ENCODE measurements at regions not wholly inside any gene's neighbourhood (a gene's known extent, or its start where the extent isn't known, plus 50 kb on each side); places are given as distances from the start of the nearest gene placed in this dataset.

DNA sequence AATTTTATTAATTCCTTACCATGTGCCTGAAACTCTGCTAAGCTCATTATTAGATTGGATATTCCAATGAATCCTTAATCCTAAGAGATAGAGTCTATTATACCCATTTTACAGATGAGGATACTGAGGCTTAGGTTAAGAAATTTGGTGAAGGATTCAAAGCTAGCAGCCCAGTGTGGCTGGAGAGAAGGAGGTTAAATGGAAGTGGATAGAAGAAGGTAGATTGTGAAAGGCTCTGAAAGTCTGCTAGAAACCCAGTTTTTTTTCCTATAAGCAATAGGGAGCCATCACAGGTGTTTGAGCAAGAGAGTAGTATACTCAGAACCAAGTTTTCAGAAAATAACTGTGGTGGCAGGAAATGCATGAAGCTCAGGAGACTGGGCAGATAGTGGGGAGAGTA, 265.8 kb upstream of the NEBL start:
- Histone ChIP-seq H3K27ac (ENCODE audit: low read depth, low read length, severe bottlenecking) (no peak overlapping the region), H3K36me3 (ENCODE audit: control insufficient read depth, insufficient read depth, low read length) (no peaks in the 10 kb centered on the region), H3K9me3 (ENCODE audit: control insufficient read depth, low read length) (peaks cover 13% of the 10 kb centered on the region), H3K4me3 (ENCODE audit: extremely low read depth, insufficient read depth, low read length, poor library complexity, severe bottlenecking) (no peak overlapping the region), H3K4me1 (ENCODE audit: control insufficient read depth, insufficient read depth, low read length, poor library complexity, severe bottlenecking) (peaks cover 4% of the 10 kb centered on the region)

DNA sequence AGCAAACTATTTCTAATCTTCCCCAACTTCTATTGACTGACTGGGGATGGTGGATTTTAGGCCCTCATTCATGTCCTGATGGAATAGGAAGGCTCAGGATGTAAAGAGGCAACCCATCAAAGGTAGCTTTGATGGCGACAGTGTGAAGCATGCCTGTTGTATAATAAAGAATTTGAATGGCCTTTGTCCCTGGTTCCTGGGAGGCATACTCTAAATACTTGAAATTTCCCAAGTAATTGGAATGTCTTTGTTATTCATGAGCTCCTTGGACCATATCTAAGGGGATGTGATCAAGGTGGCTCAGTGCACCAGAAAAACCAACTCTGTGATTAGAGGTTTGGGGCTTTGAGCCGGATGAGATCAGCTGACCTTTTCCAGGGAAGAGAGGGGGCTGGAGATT, 264.5 kb upstream of the NEBL start:
- WGBS, 2 experiments (ENCODE audit: insufficient coverage in 2 of 2), result 40% methylated on average over 1 of the region's 2 CpGs; no CpG with 5 or more reads in 1 of the 2 experiments
- H3K9me3 ChIP-seq (ENCODE audit: control insufficient read depth, low read length), result peaks cover 13% of the 10 kb centered on the region
- no peaks in the 10 kb centered on the region for H3K36me3 ChIP-seq (ENCODE audit: control insufficient read depth, insufficient read depth, low read length)
- H3K4me3 ChIP-seq (ENCODE audit: extremely low read depth, insufficient read depth, low read length, poor library complexity, severe bottlenecking), result no peak overlapping the region
- H3K27ac ChIP-seq (ENCODE audit: low read depth, low read length, severe bottlenecking), result no peak overlapping the region
- H3K4me1 ChIP-seq (ENCODE audit: control insufficient read depth, insufficient read depth, low read length, poor library complexity, severe bottlenecking), result peaks cover 4% of the 10 kb centered on the region

DNA sequence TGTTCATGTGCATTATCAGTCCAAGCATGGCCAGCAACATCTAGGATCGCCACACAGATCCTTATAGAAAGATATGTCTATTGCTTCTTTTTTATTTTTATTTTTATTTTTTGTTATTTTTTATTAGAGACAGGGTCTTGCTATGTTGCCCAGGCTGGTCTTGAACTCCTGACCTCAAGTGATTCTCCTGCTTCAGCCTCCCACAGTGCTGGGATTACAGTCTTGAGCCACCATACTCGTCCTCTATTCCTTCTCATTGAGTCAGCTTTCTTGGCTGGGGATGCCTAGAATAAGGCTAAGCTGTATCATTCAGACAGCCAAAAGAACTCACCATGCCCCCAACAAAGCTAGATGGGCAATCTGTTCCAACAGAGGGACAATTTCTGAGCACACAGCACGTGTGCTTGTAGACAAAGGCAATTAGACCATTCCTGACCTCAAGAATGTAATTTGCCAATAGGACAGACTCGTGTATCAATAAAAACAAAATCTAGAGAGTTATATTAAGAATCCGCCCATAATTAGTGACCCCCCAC, 264.0 kb upstream of the NEBL start:
- peaks cover 13% of the 10 kb centered on the region for H3K9me3 ChIP-seq (ENCODE audit: control insufficient read depth, low read length)
- H3K36me3 ChIP-seq (ENCODE audit: control insufficient read depth, insufficient read depth, low read length), result no peaks in the 10 kb centered on the region
- 60 to 71% methylated on average over 1 of the region's 5 CpGs for WGBS, 2 experiments (ENCODE audit: insufficient coverage in 2 of 2)
- peaks cover 4% of the 10 kb centered on the region for H3K4me1 ChIP-seq (ENCODE audit: control insufficient read depth, insufficient read depth, low read length, poor library complexity, severe bottlenecking)
- H3K4me3 ChIP-seq (ENCODE audit: extremely low read depth, insufficient read depth, low read length, poor library complexity, severe bottlenecking), result no peak overlapping the region
- H3K27ac ChIP-seq (ENCODE audit: low read depth, low read length, severe bottlenecking), result no peak overlapping the region

DNA sequence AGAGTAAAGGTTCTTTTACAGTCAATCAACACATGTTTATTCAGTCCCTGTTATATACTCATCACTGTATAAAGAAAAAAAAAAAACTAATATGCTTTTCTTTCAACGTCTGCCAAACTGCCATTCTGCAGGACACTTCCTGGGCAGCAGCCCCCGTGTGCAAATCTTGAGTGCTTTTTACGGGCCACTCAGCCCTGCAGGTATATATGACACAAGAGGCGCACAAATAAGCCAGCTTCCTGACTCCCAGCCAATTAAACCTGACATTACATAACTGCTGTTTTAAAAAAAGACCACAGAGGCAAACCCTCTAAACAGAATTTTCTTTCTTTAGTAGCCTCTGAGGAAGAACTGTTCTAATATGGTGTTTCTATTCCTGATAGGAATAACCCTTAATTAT, 263.0 kb upstream of the NEBL start:
- H3K27ac ChIP-seq (ENCODE audit: low read depth, low read length, severe bottlenecking), result no peak overlapping the region
- no peaks in the 10 kb centered on the region for H3K36me3 ChIP-seq (ENCODE audit: control insufficient read depth, insufficient read depth, low read length)

DNA sequence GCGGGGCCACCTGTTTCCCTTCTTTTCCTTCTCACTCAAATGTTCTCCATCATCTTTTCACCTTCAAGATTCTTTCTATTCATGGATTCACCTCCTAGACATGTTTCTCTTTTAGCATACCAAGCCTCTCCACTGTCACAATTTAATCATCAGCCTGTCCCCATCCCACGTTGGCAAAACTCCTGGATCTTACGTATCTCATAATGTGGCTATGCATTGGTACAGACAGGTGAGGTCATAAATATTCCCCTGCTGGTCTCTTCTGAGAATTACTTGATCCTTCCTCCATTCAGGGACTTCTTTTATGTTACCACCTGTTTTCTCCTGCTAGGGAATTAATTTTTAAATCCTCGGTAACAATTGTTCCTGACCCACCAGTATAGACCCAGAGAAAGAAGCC, 262.6 kb upstream of the NEBL start:
- 88 to 96% methylated on average over 4 of the region's 4 CpGs for WGBS, 2 experiments (ENCODE audit: insufficient coverage in 2 of 2)
- no peak overlapping the region for H3K4me3 ChIP-seq (ENCODE audit: extremely low read depth, insufficient read depth, low read length, poor library complexity, severe bottlenecking)
- peaks cover 13% of the 10 kb centered on the region for H3K9me3 ChIP-seq (ENCODE audit: control insufficient read depth, low read length)
- H3K4me1 ChIP-seq (ENCODE audit: control insufficient read depth, insufficient read depth, low read length, poor library complexity, severe bottlenecking), result peaks cover 4% of the 10 kb centered on the region
- no peak overlapping the region for H3K27ac ChIP-seq (ENCODE audit: low read depth, low read length, severe bottlenecking)
- H3K36me3 ChIP-seq (ENCODE audit: control insufficient read depth, insufficient read depth, low read length), result no peaks in the 10 kb centered on the region

More for the DNA sequence above, 263.0 kb upstream of the NEBL start:
- WGBS, 2 experiments (ENCODE audit: insufficient coverage in 2 of 2), result 82 to 95% methylated on average over 2 to 4 of the region's 4 CpGs
- peaks cover 4% of the 10 kb centered on the region for H3K4me1 ChIP-seq (ENCODE audit: control insufficient read depth, insufficient read depth, low read length, poor library complexity, severe bottlenecking)
- H3K4me3 ChIP-seq (ENCODE audit: extremely low read depth, insufficient read depth, low read length, poor library complexity, severe bottlenecking), result no peak overlapping the region
- peaks cover 13% of the 10 kb centered on the region for H3K9me3 ChIP-seq (ENCODE audit: control insufficient read depth, low read length)

DNA sequence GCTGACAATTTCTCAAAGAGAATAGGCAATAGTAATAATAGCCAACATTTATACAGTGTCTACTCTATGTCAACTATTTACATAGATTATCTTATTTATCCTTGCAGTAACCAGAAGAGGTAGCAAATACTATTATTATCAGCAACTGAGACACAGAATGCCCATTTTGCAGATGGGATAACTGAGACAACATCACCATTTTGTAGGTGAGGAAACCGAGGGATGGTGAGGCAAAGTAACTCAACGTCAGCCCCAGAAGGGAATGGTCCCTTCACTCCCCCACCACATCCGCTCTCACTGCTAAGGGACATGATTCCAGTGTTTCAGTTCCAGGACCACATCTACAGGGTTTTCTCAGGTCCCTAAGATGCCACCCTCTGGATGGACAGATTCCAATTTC, 261.2 kb upstream of the NEBL start:
- Histone ChIP-seq H3K9me3 (ENCODE audit: control insufficient read depth, low read length) (peaks cover 13% of the 10 kb centered on the region), H3K4me3 (ENCODE audit: extremely low read depth, insufficient read depth, low read length, poor library complexity, severe bottlenecking) (no peak overlapping the region), H3K27ac (ENCODE audit: low read depth, low read length, severe bottlenecking) (no peak overlapping the region), H3K4me1 (ENCODE audit: control insufficient read depth, insufficient read depth, low read length, poor library complexity, severe bottlenecking) (peaks cover under 1% of the 10 kb centered on the region), H3K36me3 (ENCODE audit: control insufficient read depth, insufficient read depth, low read length) (no peaks in the 10 kb centered on the region)
- WGBS, 2 experiments (ENCODE audit: insufficient coverage in 2 of 2), result 92 to 97% methylated on average over 3 of the region's 3 CpGs

DNA sequence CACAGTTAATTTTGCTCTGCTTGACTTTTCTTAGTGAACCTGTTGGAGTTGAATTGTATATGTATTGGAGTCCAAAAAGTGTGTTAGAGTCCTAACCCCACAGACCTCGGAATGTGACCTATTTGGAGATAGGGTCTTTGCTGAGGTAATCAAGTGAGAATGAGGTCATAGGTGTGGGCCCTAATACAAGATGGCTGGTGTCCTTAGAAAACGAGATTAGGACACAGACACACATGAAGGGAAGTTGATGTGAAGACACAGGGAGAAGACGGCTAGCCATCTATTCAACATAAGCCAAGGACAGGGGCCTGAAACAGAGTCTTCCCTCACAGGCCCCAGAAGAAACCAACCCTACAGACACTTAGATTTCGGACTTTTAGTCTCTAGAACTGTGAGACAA, 260.6 kb upstream of the NEBL start:
- 79 to 90% methylated on average over 1 to 2 of the region's 4 CpGs for WGBS, 2 experiments (ENCODE audit: insufficient coverage in 2 of 2)
- H3K27ac ChIP-seq (ENCODE audit: low read depth, low read length, severe bottlenecking), result no peak overlapping the region

DNA sequence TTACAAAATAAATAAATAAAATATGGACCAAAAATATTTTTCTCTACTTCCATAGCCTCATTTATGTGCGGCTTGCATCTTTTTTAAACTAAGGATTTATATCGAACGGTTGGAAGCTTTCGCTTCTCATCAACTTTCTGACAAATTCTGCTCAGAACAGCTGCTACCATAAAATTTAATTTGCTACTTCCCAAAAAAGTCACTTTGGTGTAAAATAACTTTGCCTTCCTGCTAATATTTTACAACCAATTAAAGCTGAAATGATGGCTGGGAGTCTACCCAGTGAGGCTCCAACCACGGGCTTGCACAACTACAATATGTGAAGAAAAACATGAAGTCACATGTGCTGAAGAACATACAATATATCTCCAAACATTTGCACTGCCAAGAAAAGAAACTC, 253.1 kb upstream of the NEBL start:
- H3K36me3 ChIP-seq (ENCODE audit: control insufficient read depth, insufficient read depth, low read length), result no peaks in the 10 kb centered on the region
- H3K27ac ChIP-seq (ENCODE audit: low read depth, low read length, severe bottlenecking), result no peak overlapping the region
- no peak overlapping the region for H3K4me3 ChIP-seq (ENCODE audit: extremely low read depth, insufficient read depth, low read length, poor library complexity, severe bottlenecking)
- no peaks in the 10 kb centered on the region for H3K9me3 ChIP-seq (ENCODE audit: control insufficient read depth, low read length)
- H3K4me1 ChIP-seq (ENCODE audit: control insufficient read depth, insufficient read depth, low read length, poor library complexity, severe bottlenecking), result no peaks in the 10 kb centered on the region
- 89 to 100% methylated on average over 4 of the region's 5 CpGs for WGBS, 2 experiments (ENCODE audit: insufficient coverage in 2 of 2)

More for the DNA sequence above, 260.6 kb upstream of the NEBL start:
- Histone ChIP-seq H3K4me1 (ENCODE audit: control insufficient read depth, insufficient read depth, low read length, poor library complexity, severe bottlenecking) (no peaks in the 10 kb centered on the region), H3K36me3 (ENCODE audit: control insufficient read depth, insufficient read depth, low read length) (no peaks in the 10 kb centered on the region), H3K9me3 (ENCODE audit: control insufficient read depth, low read length) (peaks cover 13% of the 10 kb centered on the region), H3K4me3 (ENCODE audit: extremely low read depth, insufficient read depth, low read length, poor library complexity, severe bottlenecking) (no peak overlapping the region)

DNA sequence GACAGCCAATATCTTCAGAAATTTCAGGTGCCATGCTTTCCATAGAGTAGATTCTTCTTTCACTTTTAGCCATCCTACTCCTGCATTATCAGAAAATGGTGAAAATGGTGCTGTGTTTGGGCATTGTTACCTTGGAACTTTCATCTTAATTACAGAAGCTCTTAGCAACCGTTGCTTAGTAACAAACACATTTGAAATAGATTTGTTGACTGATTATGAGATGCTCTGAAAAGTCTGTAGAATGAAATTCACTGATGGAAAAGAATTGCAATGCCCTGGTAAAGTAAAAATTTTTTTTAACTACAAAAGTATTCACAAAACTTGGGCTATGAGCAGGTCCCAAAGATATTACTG, 249.3 kb upstream of the NEBL start:
- WGBS, 2 experiments (ENCODE audit: insufficient coverage in 2 of 2), result no CpG with 5 or more reads among the region's 1 CpG
- Histone ChIP-seq H3K36me3 (ENCODE audit: control insufficient read depth, insufficient read depth, low read length) (no peaks in the 10 kb centered on the region), H3K27ac (ENCODE audit: low read depth, low read length, severe bottlenecking) (no peak overlapping the region), H3K4me1 (ENCODE audit: control insufficient read depth, insufficient read depth, low read length, poor library complexity, severe bottlenecking) (no peaks in the 10 kb centered on the region), H3K9me3 (ENCODE audit: control insufficient read depth, low read length) (no peaks in the 10 kb centered on the region), H3K4me3 (ENCODE audit: extremely low read depth, insufficient read depth, low read length, poor library complexity, severe bottlenecking) (no peak overlapping the region)

DNA sequence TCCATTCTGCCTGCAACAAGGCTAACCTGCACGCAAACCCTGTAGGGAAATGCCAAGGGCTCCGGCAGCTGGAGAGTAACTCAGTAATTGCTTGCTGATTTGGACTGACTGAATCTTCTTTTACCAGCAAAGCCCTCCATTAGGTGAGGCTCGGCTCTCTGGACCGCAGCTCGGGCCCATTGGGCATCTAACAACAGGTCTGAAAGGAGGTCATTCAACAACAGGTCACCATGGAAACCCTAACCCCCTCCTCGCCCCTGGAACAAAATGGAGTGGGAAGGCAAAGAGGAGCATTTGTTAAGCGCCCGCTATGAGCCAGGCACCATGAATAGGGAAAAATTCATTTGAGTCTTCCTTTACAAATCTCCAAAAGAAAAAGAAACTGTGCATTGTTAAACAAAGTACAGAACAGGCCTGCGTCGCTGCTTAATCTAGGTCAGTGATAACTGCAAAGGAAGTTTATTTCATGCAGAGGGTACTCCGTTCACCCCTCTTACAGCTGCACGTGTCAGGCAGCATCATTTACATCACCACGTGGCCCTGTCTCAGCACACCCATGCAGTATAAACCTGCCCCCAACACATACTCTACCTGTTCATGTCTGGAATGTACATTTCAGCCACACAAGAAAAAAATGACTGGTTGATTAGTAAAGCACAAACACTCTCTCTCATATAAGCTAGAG, 248.8 kb upstream of the NEBL start:
- no peaks in the 10 kb centered on the region for H3K4me1 ChIP-seq (ENCODE audit: control insufficient read depth, insufficient read depth, low read length, poor library complexity, severe bottlenecking)
- WGBS, 2 experiments (ENCODE audit: insufficient coverage in 2 of 2), result 80 to 86% methylated on average over 6 to 8 of the region's 13 CpGs
- H3K27ac ChIP-seq (ENCODE audit: low read depth, low read length, severe bottlenecking), result no peak overlapping the region
- no peaks in the 10 kb centered on the region for H3K9me3 ChIP-seq (ENCODE audit: control insufficient read depth, low read length)
- no peaks in the 10 kb centered on the region for H3K36me3 ChIP-seq (ENCODE audit: control insufficient read depth, insufficient read depth, low read length)
- no peak overlapping the region for H3K4me3 ChIP-seq (ENCODE audit: extremely low read depth, insufficient read depth, low read length, poor library complexity, severe bottlenecking)

DNA sequence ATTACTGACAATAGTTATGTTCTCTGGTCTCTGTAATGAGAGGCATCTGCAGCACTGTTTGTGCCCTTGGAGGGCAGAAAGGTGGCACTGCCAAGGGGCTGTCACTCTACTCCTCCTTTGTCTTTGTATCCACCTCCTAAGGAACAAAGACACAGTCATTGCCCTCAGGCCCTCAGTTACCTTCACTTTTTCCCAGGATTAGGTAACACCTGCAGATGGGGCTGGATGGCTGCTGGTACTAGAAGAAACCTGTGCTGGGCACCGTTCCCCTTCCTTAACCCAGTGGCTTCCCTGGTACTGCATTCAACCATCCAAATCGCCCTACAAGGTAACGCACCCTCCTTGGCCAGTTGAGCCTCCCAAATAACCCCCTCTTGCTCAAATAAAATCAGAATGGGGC, 246.9 kb upstream of the NEBL start:
- no peaks in the 10 kb centered on the region for H3K9me3 ChIP-seq (ENCODE audit: control insufficient read depth, low read length)
- no peaks in the 10 kb centered on the region for H3K4me1 ChIP-seq (ENCODE audit: control insufficient read depth, insufficient read depth, low read length, poor library complexity, severe bottlenecking)
- 79 to 93% methylated on average over 2 to 3 of the region's 3 CpGs for WGBS, 2 experiments (ENCODE audit: insufficient coverage in 2 of 2)
- H3K4me3 ChIP-seq (ENCODE audit: extremely low read depth, insufficient read depth, low read length, poor library complexity, severe bottlenecking), result no peak overlapping the region
- H3K27ac ChIP-seq (ENCODE audit: low read depth, low read length, severe bottlenecking), result no peak overlapping the region
- no peaks in the 10 kb centered on the region for H3K36me3 ChIP-seq (ENCODE audit: control insufficient read depth, insufficient read depth, low read length)

Data from mesodermal cell (in vitro differentiated cells).